Gastrocnemius medialis (tissue), 4 donors: ENCODE measurements at regions not wholly inside any gene's neighbourhood (a gene's known extent, or its start where the extent isn't known, plus 50 kb on each side); places are given as distances from the start of the nearest gene placed in this dataset.

Source experiments
- ATAC-seq, 2 donors: fragments of 150-250 bp; one replicate each; pipeline ENCODE4 v1.9.1; 2016
- DNase-seq, 2 donors: peaks; one replicate each; pipeline ENCODE4 v3.0.0-alpha.2; 2019
- H3K27ac ChIP-seq, 4 donors: fragments of 200-600 bp; sonication (generic); 1 replicate in 1 of 4; 2 replicates in 3 of 4; pipeline ENCODE4 v1.5.1; 2016 to 2018; ENCODE audit warnings: mild to moderate bottlenecking in 2 of 4, moderate library complexity in 1 of 4
- H3K27me3 ChIP-seq, 3 donors: fragments of 200-600 bp; sonication (generic) in 2 of 3; 1 replicate in 1 of 3; 2 replicates in 2 of 3; pipeline versions ENCODE4 v1.5.1 to v1.6.0; 2016 to 2019; ENCODE audit warnings: mild to moderate bottlenecking in 1 of 3, moderate library complexity in 1 of 3
- H3K36me3 ChIP-seq, 2 donors: fragments of 200-600 bp; sonication (generic) in 1 of 2; one replicate each; pipeline ENCODE4 v1.5.1; 2017 to 2018
- H3K4me1 ChIP-seq, 2 donors: fragments of 200-600 bp; sonication (generic) in 1 of 2; one replicate each; pipeline ENCODE4 v1.5.1; 2016 to 2017; ENCODE audit warnings: mild to moderate bottlenecking in 2 of 2
- H3K4me3 ChIP-seq, 4 donors: fragments of 200-600 bp; sonication (generic) in 3 of 4; 1 replicate in 1 of 4; 2 replicates in 3 of 4; pipeline ENCODE4 v1.5.1; 2016 to 2019; ENCODE audit warnings: mild to moderate bottlenecking in 2 of 4
- H3K9me3 ChIP-seq, 3 donors: fragments of 200-600 bp; sonication (generic) in 2 of 3; 1 replicate in 1 of 3; 2 replicates in 2 of 3; pipeline ENCODE4 v1.5.1; 2016 to 2019
- POLR2A ChIP-seq, 2 donors: fragments of 450-650 bp; IDR thresholded peaks; one replicate each; pipeline ENCODE4 v1.6.1; 2017; ENCODE audit warnings: antibody characterized with exemption in 2 of 2, mild to moderate bottlenecking in 2 of 2, moderate library complexity in 2 of 2
- in situ Hi-C, 4 donors: fragments of 200-750 bp; cut with MboI; loops; one replicate each; pipeline versions ENCODE4 v1.15.0 to v1.8.0; 2017; ENCODE audit warnings: low sequenced_read_pairs in 4 of 4
- intact Hi-C: fragments of 100-400 bp; cut with DNase I; formaldehyde crosslinking; loops from one replicate; pipeline ENCODE4 v1.15.1; 2023; ENCODE audit warnings: low total_unique reads
- TF ChIP-seq, protein P1 (sequence below), 5 experiments: fragments of 450-650 bp in 3 of 5; fragments of 200-600 bp in 2 of 5; sonication (generic) in 2 of 5; IDR thresholded peaks in 4 of 5; conservative IDR thresholded peaks in 1 of 5; 1 replicate in 4 of 5; 2 replicates in 1 of 5; pipeline ENCODE4 v1.5.1; 2016 to 2019; ENCODE audit warnings: antibody characterized with exemption in 5 of 5, mild to moderate bottlenecking in 3 of 5, moderate library complexity in 3 of 5

DNA sequence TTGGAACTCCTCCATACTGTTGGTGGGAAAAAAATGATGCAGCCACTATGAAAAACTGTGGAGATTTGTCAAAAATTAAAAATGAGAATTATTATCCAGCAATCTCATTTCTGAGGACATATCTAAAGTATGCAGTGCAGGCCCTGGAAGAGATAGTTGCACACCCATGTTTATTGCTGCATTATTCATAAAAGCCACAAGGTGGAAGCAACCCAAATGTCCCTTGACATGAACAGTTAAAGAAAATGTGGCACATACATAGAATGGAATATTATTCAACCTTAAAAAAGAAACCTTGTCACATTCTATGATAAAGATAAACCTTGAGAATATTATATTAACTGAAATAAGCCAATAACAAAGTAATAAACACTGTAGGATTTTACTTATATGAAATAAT is 80.9 kb upstream of the ARHGEF26 start:
- DNase-seq (no peak), ATAC-seq (no peak)
- Histone ChIP-seq H3K4me1 (no peaks in the 10 kb centered on the region), H3K27ac (no peak overlapping the region), H3K9me3 (no peaks in the 10 kb centered on the region), H3K27me3 (no peaks in the 10 kb centered on the region), H3K36me3 (no peaks in the 10 kb centered on the region), H3K4me3 (no peak overlapping the region)
- intact Hi-C loops, result no loop called here
- TF ChIP-seq, protein P1, sequence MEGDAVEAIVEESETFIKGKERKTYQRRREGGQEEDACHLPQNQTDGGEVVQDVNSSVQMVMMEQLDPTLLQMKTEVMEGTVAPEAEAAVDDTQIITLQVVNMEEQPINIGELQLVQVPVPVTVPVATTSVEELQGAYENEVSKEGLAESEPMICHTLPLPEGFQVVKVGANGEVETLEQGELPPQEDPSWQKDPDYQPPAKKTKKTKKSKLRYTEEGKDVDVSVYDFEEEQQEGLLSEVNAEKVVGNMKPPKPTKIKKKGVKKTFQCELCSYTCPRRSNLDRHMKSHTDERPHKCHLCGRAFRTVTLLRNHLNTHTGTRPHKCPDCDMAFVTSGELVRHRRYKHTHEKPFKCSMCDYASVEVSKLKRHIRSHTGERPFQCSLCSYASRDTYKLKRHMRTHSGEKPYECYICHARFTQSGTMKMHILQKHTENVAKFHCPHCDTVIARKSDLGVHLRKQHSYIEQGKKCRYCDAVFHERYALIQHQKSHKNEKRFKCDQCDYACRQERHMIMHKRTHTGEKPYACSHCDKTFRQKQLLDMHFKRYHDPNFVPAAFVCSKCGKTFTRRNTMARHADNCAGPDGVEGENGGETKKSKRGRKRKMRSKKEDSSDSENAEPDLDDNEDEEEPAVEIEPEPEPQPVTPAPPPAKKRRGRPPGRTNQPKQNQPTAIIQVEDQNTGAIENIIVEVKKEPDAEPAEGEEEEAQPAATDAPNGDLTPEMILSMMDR (IDR thresholded peaks at IDR 0.05 in 4 of 5, conservative IDR thresholded peaks at IDR 0.05 in 1 of 5), result no peak
- TF ChIP-seq POLR2A (IDR thresholded peaks at IDR 0.05), result no peak
- in situ Hi-C loops, result no loop called here

DNA sequence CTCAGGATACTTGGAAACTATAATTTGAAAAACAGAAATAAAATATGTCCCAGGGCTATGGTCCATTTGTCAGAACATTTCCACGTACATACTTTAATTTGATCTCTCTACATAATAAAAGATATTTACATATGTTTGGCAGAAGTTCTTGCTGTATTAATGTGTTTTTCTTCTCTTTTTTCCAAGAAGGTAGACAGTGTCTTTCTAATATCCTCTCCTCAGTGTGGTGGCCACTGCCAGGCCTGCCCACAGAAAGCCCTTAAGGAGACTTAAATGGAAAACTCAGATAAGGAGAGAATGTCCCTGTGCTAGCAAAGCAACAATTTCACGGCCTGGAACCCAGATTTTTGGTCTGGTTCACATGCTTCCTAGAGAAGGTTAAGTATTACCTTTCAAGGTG is 76.5 kb upstream of the ARHGEF26 start:
- intact Hi-C loops (no loop called here), in situ Hi-C loops (no loop called here)
- Histone ChIP-seq H3K9me3 (no peaks in the 10 kb centered on the region), H3K4me3 (no peak overlapping the region), H3K27me3 (no peaks in the 10 kb centered on the region), H3K4me1 (no peaks in the 10 kb centered on the region), H3K27ac (no peak overlapping the region), H3K36me3 (no peaks in the 10 kb centered on the region)
- DNase-seq (no peak), ATAC-seq (no peak)
- TF ChIP-seq, protein P1 (IDR thresholded peaks at IDR 0.05 in 4 of 5, conservative IDR thresholded peaks at IDR 0.05 in 1 of 5), result no peak
- no peak for TF ChIP-seq POLR2A (IDR thresholded peaks at IDR 0.05)

DNA sequence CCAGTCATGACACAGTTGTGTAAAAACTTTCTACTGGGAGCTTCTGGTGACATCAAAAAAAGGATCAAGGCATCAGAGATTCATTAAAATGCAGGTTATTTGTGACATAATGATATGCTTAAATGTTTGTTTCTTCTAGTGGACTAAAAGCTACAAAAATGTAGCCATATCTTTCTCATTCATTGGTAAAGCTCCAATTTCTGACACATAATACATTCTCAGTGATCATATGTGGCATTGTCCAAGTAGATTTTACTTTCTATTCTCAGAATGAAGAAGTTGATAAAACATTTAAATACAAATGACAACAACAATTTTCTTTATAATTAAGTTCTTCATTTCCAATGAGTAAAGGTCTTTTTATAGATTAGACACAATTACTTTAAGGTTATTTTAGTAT is 71.0 kb upstream of the ARHGEF26 start:
- Histone ChIP-seq H3K27ac (no peak overlapping the region), H3K4me3 (no peak overlapping the region), H3K4me1 (no peaks in the 10 kb centered on the region), H3K36me3 (no peaks in the 10 kb centered on the region), H3K27me3 (no peaks in the 10 kb centered on the region), H3K9me3 (no peaks in the 10 kb centered on the region)
- DNase-seq, result no peak
- TF ChIP-seq, protein P1 (IDR thresholded peaks at IDR 0.05 in 4 of 5, conservative IDR thresholded peaks at IDR 0.05 in 1 of 5), result no peak
- TF ChIP-seq POLR2A (IDR thresholded peaks at IDR 0.05), result no peak
- in situ Hi-C loops (no loop called here), intact Hi-C loops (no loop called here)
- no peak for ATAC-seq

DNA sequence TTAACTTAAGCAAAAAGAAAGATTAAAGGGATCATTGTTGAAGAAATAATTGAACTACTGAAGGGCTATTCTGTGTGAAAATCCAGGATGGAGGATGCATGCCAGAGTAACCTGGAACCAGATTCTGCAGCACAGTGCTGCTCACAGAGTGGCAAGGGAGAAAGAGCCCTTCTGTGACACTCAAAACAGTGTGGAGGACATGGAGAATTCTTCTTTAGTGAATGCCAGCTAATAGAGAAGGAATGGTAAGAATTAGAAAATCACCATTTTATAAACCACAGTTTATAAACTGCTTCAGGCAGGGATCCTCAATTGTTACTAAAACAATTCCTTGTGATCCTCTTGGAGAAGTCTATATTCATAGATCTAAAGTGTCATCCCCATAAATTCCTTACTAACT is 70.4 kb upstream of the ARHGEF26 start:
- DNase-seq (no peak), ATAC-seq (no peak)
- Histone ChIP-seq H3K36me3 (no peaks in the 10 kb centered on the region), H3K27me3 (no peaks in the 10 kb centered on the region), H3K27ac (no peak overlapping the region), H3K9me3 (no peaks in the 10 kb centered on the region), H3K4me3 (no peak overlapping the region), H3K4me1 (no peaks in the 10 kb centered on the region)
- TF ChIP-seq, protein P1 (IDR thresholded peaks at IDR 0.05 in 4 of 5, conservative IDR thresholded peaks at IDR 0.05 in 1 of 5), result no peak
- TF ChIP-seq POLR2A (IDR thresholded peaks at IDR 0.05), result no peak
- intact Hi-C loops, result no loop called here
- in situ Hi-C loops, result no loop called here

DNA sequence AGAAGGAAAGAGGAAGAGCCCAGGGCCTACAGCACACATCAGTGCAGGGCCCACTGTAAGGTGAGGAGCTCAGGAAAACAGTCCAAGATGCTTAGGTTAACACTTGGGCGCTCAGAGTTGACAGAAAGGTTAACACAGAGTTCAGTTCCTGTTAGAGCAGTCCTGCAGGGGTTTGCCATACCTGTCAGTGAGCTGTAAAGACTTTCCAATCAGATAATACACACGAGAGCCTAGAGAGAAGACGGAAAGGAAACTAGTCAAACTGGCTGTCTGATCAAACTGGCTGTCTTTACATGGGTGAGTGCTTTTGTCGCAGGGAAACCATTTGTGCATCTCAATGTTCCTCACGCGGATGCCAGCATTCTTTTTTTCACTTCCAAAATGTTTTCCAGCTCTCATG is 61.4 kb upstream of the ARHGEF26 start:
- intact Hi-C loops (no loop called here), in situ Hi-C loops (no loop called here)
- DNase-seq (no peak), ATAC-seq (no peak)
- no peak overlapping the region for H3K4me3 ChIP-seq
- no peaks in the 10 kb centered on the region for H3K36me3 ChIP-seq
- no peaks in the 10 kb centered on the region for H3K4me1 ChIP-seq
- H3K27me3 ChIP-seq, result no peaks in the 10 kb centered on the region
- TF ChIP-seq, protein P1 (IDR thresholded peaks at IDR 0.05 in 4 of 5, conservative IDR thresholded peaks at IDR 0.05 in 1 of 5), result no peak
- no peak for TF ChIP-seq POLR2A (IDR thresholded peaks at IDR 0.05)
- no peaks in the 10 kb centered on the region for H3K9me3 ChIP-seq
- H3K27ac ChIP-seq, result no peak overlapping the region
